Astrocyte of the spinal cord (primary cell): ENCODE measurements at regions not wholly inside any gene's neighbourhood (a gene's known extent, or its start where the extent isn't known, plus 50 kb on each side); places are given as distances from the start of the nearest gene placed in this dataset.
"Not testable (repeated sequence)": the region's sequence is repeated elsewhere in the genome, so short reads cannot be mapped to it uniquely, and the experiment has no call there.

Experiments
- DNase-seq: peaks from one replicate; pipeline ENCODE4 v3.0.0; 2011; ENCODE audit warnings: low read depth, low spot score
- H3K4me3 ChIP-seq: 2 replicates; pipeline ENCODE4 v1.5.1; 2011; ENCODE audit warnings: low read depth, mild to moderate bottlenecking, low read length, moderate library complexity
- in situ Hi-C: cut with HindIII; loops from 2 replicates; pipeline ENCODE4 v1.10.0; 2017; ENCODE audit warnings: low sequenced_read_pairs
- TF ChIP-seq, protein P1 (sequence below): IDR thresholded peaks from 2 replicates; pipeline ENCODE4 v1.5.1; 2012; ENCODE audit warnings: low read depth, mild to moderate bottlenecking, low read length, inconsistent platforms

- in situ Hi-C loops, result no loop called here
- TF ChIP-seq, protein P1, sequence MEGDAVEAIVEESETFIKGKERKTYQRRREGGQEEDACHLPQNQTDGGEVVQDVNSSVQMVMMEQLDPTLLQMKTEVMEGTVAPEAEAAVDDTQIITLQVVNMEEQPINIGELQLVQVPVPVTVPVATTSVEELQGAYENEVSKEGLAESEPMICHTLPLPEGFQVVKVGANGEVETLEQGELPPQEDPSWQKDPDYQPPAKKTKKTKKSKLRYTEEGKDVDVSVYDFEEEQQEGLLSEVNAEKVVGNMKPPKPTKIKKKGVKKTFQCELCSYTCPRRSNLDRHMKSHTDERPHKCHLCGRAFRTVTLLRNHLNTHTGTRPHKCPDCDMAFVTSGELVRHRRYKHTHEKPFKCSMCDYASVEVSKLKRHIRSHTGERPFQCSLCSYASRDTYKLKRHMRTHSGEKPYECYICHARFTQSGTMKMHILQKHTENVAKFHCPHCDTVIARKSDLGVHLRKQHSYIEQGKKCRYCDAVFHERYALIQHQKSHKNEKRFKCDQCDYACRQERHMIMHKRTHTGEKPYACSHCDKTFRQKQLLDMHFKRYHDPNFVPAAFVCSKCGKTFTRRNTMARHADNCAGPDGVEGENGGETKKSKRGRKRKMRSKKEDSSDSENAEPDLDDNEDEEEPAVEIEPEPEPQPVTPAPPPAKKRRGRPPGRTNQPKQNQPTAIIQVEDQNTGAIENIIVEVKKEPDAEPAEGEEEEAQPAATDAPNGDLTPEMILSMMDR, result no peak
- no peak for DNase-seq
- no peak overlapping the region for H3K4me3 ChIP-seq
Observed at GRCh38 chr17:77531641-77532040, 390.9 kb downstream of the SEC14L1 start.

- DNase-seq, in situ Hi-C loops, H3K4me3 ChIP-seq: not testable (repeated sequence)
Observed at GRCh38 chr17:77533697-77534096, 392.9 kb downstream of the SEC14L1 start.

- TF ChIP-seq, protein P1, result no peak
- no peak overlapping the region for H3K4me3 ChIP-seq
- in situ Hi-C loops, result no loop called here
- no peak for DNase-seq
Observed at GRCh38 chr17:77534137-77534536, 393.4 kb downstream of the SEC14L1 start.

DNA sequence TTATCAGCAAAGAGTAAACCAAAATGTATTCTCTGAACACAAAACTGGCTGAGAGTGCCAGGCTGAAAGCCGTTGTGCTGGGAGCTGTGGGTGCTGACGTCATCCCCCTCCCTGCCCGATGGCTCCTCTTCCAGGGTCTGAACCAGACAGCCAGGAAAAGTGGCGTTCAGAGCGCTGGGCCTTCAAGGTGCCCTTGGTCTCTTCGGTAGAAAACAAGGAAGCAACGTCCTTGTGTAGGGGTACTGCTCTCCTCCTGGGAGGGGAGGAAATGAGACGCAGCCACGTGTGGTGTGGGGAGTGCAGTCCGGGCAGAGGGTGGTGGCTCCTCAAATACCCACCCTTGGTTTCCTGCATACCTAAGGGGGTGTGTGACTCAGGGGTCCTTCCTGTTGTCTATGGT lies 394.7 kb downstream of the SEC14L1 start:
- TF ChIP-seq, protein P1, result no peak
- DNase-seq, result no peak
- in situ Hi-C loops, result no loop called here
- no peak overlapping the region for H3K4me3 ChIP-seq

DNA sequence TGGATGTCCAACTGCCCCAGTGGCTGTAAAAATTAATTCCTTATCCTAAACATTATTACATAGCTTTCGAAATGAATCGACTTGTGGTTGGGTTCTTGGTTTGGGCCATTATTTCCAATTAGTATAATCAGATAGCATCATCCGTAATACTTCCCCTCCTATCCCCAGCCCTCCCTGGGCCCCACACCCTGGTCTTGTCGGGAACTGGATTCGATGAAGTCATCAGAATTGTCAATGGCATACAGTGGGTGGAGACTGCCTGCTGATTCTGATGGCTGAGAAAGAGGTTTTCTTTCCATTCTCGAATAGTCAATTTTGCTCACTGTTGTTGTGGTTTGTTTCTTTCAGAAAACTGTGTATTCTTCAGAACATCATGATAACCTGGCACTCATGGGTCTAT lies 395.1 kb downstream of the SEC14L1 start:
- TF ChIP-seq, protein P1, result no peak
- no peak for DNase-seq
- H3K4me3 ChIP-seq, result no peak overlapping the region
- in situ Hi-C loops, result no loop called here

DNA sequence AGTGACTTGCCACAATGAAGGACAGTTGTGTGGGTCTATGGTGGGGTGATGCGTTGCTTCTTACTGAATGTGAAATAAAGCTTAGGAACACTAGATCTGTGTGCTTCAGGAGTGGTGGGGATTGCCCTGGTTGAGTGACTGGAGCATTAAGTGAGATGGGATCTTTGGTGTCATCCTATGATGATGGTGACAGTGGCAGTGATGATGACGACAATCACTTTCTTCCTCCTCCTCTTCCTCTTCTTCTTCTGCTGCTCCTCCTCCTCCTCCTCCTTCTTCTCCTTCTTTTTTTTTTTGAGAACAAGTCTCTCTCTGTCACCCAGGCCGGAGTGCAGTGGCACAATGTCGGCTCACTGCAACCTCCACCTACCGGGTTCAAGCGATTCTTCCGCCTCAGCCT lies 396.8 kb downstream of the SEC14L1 start:
- DNase-seq, result no peak
- H3K4me3 ChIP-seq, result no peak overlapping the region
- in situ Hi-C loops, result no loop called here
- TF ChIP-seq, protein P1, result no peak

DNA sequence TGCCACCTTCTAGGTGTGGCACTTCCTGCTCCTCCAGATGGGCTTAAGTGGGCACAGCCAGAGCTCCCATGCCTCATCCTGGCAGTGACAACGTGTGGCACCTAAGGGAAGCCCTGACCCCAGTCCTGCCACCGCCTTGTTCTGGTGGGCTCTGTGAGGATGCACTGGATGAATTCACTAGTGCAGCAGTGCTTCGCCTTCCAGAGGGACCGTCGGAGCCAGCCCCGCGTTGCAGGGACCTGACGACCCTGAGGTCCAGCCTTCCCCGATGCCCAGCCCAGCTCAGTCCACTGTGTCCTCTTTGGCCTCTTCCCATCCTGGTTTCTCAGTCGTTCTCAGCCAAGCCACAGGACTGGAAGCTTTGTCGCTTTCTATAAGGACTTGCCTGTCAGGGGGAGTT lies 399.8 kb downstream of the SEC14L1 start:
- in situ Hi-C loops, result no loop called here
- no peak for DNase-seq
- TF ChIP-seq, protein P1, result no peak
- no peak overlapping the region for H3K4me3 ChIP-seq
